ENCODE measurements at regions not wholly inside any gene's neighbourhood (a gene's known extent, or its start where the extent isn't known, plus 50 kb on each side); places are given as distances from the start of the nearest gene placed in this dataset.
A peak's percentile ranks its signal among the peaks of the same experiment; 100 is the strongest.

GRCh38 chr9:107989099-107989498 is 499.5 kb upstream of the KLF4 start:
- no peak overlapping the region for H3K4me3 ChIP-seq
- no peaks in the 10 kb centered on the region for H3K27me3 ChIP-seq
- TF ChIP-seq CTCF (IDR thresholded peaks at IDR 0.05), result no peak
- DNase-seq, result no peak
- intact Hi-C loops (cut with DNase I; ENCODE audit: low total_unique reads), result no loop called here
- no peaks in the 10 kb centered on the region for H3K4me1 ChIP-seq
- no peak overlapping the region for H3K27ac ChIP-seq
- H3K36me3 ChIP-seq, result no peaks in the 10 kb centered on the region
- H3K9me3 ChIP-seq, result no peaks in the 10 kb centered on the region

GRCh38 chr9:107984956-107985355 is 495.4 kb upstream of the KLF4 start:
- Histone ChIP-seq H3K4me3 (no peak overlapping the region), H3K36me3 (no peaks in the 10 kb centered on the region), H3K9me3 (no peaks in the 10 kb centered on the region), H3K27me3 (no peaks in the 10 kb centered on the region), H3K4me1 (peaks cover 0 to 8% (median 0%) of the 10 kb centered on the region in 4 donors), H3K27ac (no peak overlapping the region)
- TF ChIP-seq CTCF (IDR thresholded peaks at IDR 0.05), result no peak
- intact Hi-C loops (cut with DNase I; ENCODE audit: low total_unique reads), result no loop called here
- no peak for DNase-seq

GRCh38 chr9:107983762-107984161 is 494.2 kb upstream of the KLF4 start:
- no peak overlapping the region for H3K27ac ChIP-seq
- TF ChIP-seq CTCF (IDR thresholded peaks at IDR 0.05), result no peak
- H3K4me1 ChIP-seq, result peaks cover 0 to 8% (median 0%) of the 10 kb centered on the region in 4 donors
- no peak overlapping the region for H3K4me3 ChIP-seq
- no peaks in the 10 kb centered on the region for H3K9me3 ChIP-seq
- DNase-seq, result no peak
- no peaks in the 10 kb centered on the region for H3K36me3 ChIP-seq
- no peaks in the 10 kb centered on the region for H3K27me3 ChIP-seq
- intact Hi-C loops (cut with DNase I; ENCODE audit: low total_unique reads), result no loop called here

- Histone ChIP-seq H3K4me1 (peaks cover 0 to 8% (median 0%) of the 10 kb centered on the region in 4 donors), H3K27me3 (no peaks in the 10 kb centered on the region), H3K27ac (no peak overlapping the region), H3K4me3 (no peak overlapping the region), H3K36me3 (no peaks in the 10 kb centered on the region), H3K9me3 (no peaks in the 10 kb centered on the region)
- no peak for TF ChIP-seq CTCF (IDR thresholded peaks at IDR 0.05)
- peak in 1 of 2 donors; percentile 28 for DNase-seq
- intact Hi-C loops (cut with DNase I; ENCODE audit: low total_unique reads), result no loop called here
Measured at GRCh38 chr9:107983181-107983603, 493.6 kb upstream of the KLF4 start.

GRCh38 chr9:107982745-107983144 is 493.2 kb upstream of the KLF4 start:
- no peaks in the 10 kb centered on the region for H3K9me3 ChIP-seq
- TF ChIP-seq CTCF (IDR thresholded peaks at IDR 0.05), result no peak
- DNase-seq, result no peak
- peaks cover 0 to 8% (median 0%) of the 10 kb centered on the region in 4 donors for H3K4me1 ChIP-seq
- intact Hi-C loops (cut with DNase I; ENCODE audit: low total_unique reads), result no loop called here
- H3K27ac ChIP-seq, result no peak overlapping the region
- H3K4me3 ChIP-seq, result no peak overlapping the region
- H3K36me3 ChIP-seq, result no peaks in the 10 kb centered on the region
- no peaks in the 10 kb centered on the region for H3K27me3 ChIP-seq

GRCh38 chr9:107982001-107982400 is 492.4 kb upstream of the KLF4 start:
- Histone ChIP-seq H3K36me3 (no peaks in the 10 kb centered on the region), H3K27me3 (no peaks in the 10 kb centered on the region), H3K4me3 (no peak overlapping the region), H3K4me1 (peaks cover 0 to 8% (median 0%) of the 10 kb centered on the region in 4 donors), H3K9me3 (no peaks in the 10 kb centered on the region), H3K27ac (no peak overlapping the region)
- TF ChIP-seq CTCF (IDR thresholded peaks at IDR 0.05), result no peak
- intact Hi-C loops (cut with DNase I; ENCODE audit: low total_unique reads), result no loop called here
- DNase-seq, result no peak
